Glomerular visceral epithelial cell (primary cell): ENCODE measurements at regions not wholly inside any gene's neighbourhood (a gene's known extent, or its start where the extent isn't known, plus 50 kb on each side); places are given as distances from the start of the nearest gene placed in this dataset.

Source experiments
- DNase-seq: peaks from one replicate; pipeline ENCODE4 v3.0.0-alpha.2; 2016; ENCODE audit errors: extremely low spot score

- no peak for DNase-seq
Observed at GRCh38 chr9:81741103-81741502, 51.8 kb upstream of the TLE1 start.

GRCh38 chr9:81748091-81748490, 58.7 kb upstream of the TLE1 start:
- no peak for DNase-seq

- no peak for DNase-seq
Observed at GRCh38 chr9:81753436-81753835, 64.1 kb upstream of the TLE1 start.

- DNase-seq, result peak; percentile 45
Observed at GRCh38 chr9:81754245-81754644, 64.9 kb upstream of the TLE1 start.

GRCh38 chr9:81755721-81756120, 66.4 kb upstream of the TLE1 start:
- DNase-seq, result no peak

GRCh38 chr9:81756561-81756960, 67.2 kb upstream of the TLE1 start:
- no peak for DNase-seq

- no peak for DNase-seq
Observed at GRCh38 chr9:81758123-81758797, 68.9 kb upstream of the TLE1 start.

- peak; percentile 69 for DNase-seq
Observed at GRCh38 chr9:81759680-81760215, 70.4 kb upstream of the TLE1 start.

GRCh38 chr9:81767921-81768320, 78.6 kb upstream of the TLE1 start:
- DNase-seq, result no peak

- DNase-seq, result peak; percentile 65
Observed at GRCh38 chr9:81771571-81771970, 82.2 kb upstream of the TLE1 start.

- peak; percentile 61 for DNase-seq
Observed at GRCh38 chr9:81772144-81772543, 82.8 kb upstream of the TLE1 start.

GRCh38 chr9:81776390-81776789, 87.0 kb upstream of the TLE1 start:
- DNase-seq, result no peak

- no peak for DNase-seq
Observed at GRCh38 chr9:81776834-81777233, 87.5 kb upstream of the TLE1 start.

- DNase-seq, result no peak
Observed at GRCh38 chr9:81777482-81777881, 88.1 kb upstream of the TLE1 start.

GRCh38 chr9:81782313-81782995, 93.1 kb upstream of the TLE1 start:
- no peak for DNase-seq

GRCh38 chr9:81787747-81788632, 98.6 kb upstream of the TLE1 start:
- peak; percentile 95 for DNase-seq

GRCh38 chr9:81789721-81790120, 100.4 kb upstream of the TLE1 start:
- no peak for DNase-seq

GRCh38 chr9:81790166-81790565, 100.8 kb upstream of the TLE1 start:
- no peak for DNase-seq

GRCh38 chr9:81791076-81791475, 101.7 kb upstream of the TLE1 start:
- DNase-seq, result no peak

- no peak for DNase-seq
Observed at GRCh38 chr9:81798606-81799005, 109.3 kb upstream of the TLE1 start.

GRCh38 chr9:81801190-81801589, 111.8 kb upstream of the TLE1 start:
- DNase-seq, result peak; percentile 38

- DNase-seq, result no peak
Observed at GRCh38 chr9:81804306-81804705, 115.0 kb upstream of the TLE1 start.
